ENCODE measurements at regions not wholly inside any gene's neighbourhood (a gene's known extent, or its start where the extent isn't known, plus 50 kb on each side); places are given as distances from the start of the nearest gene placed in this dataset.

DNA sequence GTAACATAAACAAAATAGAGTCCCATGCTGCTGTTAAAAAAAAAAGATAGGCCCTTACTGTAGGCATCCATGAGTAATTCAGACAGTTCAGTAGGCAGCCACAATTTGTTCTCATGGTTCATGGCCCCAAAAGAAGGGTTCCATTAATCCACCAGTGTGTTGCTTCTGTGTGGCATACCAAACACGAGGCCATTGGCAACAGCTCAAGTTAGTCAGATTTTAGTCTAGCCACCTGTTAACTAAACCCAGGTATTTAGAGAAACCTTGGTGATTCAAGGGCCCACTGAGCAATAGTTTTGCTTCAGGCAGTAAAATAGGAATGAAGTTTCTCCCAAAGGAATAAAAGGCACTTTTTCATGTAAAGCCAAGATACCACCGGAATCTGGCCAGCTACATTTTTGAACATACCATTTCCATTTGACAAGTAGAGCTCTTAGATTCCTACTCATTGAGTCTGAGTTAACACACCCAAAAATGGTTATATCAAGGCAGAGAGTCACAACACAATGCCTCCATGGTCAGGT, 80.1 kb upstream of the SRD5A2 start:
- Histone ChIP-seq H3K9me3 (no peaks in the 10 kb centered on the region), H3K27me3 (no peaks in the 10 kb centered on the region), H3K27ac (no peak overlapping the region), H3K4me1 (no peaks in the 10 kb centered on the region), H3K36me3 (no peaks in the 10 kb centered on the region), H3K4me3 (no peak overlapping the region)
- ATAC-seq (no peak), DNase-seq (no peak)
- intact Hi-C loops (cut with DNase I) = no loop called here
- TF ChIP-seq, protein P1, sequence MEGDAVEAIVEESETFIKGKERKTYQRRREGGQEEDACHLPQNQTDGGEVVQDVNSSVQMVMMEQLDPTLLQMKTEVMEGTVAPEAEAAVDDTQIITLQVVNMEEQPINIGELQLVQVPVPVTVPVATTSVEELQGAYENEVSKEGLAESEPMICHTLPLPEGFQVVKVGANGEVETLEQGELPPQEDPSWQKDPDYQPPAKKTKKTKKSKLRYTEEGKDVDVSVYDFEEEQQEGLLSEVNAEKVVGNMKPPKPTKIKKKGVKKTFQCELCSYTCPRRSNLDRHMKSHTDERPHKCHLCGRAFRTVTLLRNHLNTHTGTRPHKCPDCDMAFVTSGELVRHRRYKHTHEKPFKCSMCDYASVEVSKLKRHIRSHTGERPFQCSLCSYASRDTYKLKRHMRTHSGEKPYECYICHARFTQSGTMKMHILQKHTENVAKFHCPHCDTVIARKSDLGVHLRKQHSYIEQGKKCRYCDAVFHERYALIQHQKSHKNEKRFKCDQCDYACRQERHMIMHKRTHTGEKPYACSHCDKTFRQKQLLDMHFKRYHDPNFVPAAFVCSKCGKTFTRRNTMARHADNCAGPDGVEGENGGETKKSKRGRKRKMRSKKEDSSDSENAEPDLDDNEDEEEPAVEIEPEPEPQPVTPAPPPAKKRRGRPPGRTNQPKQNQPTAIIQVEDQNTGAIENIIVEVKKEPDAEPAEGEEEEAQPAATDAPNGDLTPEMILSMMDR (IDR thresholded peaks at IDR 0.05) = no peak

DNA sequence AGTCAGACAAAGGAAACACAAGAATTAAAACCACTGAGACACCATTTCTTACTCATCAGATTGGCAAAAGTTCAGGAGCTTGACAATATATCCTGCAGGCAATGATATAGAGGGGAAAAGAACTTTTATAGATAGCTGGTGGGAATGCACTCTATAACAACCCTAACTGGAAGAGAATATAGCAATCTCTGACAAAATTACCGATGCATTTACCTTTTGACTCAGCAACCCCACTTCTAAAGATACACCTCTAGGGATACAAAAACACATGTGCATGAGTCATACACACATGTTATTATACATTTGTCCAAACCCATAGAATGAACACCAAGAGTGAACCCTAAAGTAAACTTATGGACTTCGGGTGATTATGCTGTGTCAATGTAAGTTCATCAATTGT, 79.4 kb upstream of the SRD5A2 start:
- TF ChIP-seq, protein P1 (IDR thresholded peaks at IDR 0.05) = no peak
- no peaks in the 10 kb centered on the region for H3K27me3 ChIP-seq
- intact Hi-C loops (cut with DNase I) = no loop called here
- DNase-seq (no peak), ATAC-seq (no peak)
- no peaks in the 10 kb centered on the region for H3K9me3 ChIP-seq
- no peaks in the 10 kb centered on the region for H3K36me3 ChIP-seq
- H3K4me3 ChIP-seq = no peak overlapping the region
- H3K27ac ChIP-seq = no peak overlapping the region
- no peaks in the 10 kb centered on the region for H3K4me1 ChIP-seq

DNA sequence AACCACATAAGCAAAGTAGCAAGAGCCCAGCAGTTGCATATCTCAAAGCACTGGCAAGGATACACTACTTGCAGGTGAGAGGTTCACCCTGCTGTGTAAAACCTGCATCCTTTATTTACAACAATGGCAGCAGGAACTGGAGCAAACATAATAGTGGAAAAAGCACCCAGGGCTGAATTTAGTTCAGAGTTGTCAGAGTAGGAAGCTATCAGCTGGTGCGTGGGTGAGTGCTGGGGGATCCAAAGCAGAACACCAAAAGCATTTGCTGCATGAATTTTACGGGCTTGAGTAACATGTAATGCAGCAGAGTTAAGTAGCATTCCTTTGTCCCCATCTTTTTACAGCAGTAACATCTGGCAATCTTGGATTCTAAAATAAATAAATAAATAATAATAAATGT, 73.5 kb upstream of the SRD5A2 start:
- TF ChIP-seq, protein P1 (IDR thresholded peaks at IDR 0.05) = no peak
- Histone ChIP-seq H3K27me3 (no peaks in the 10 kb centered on the region), H3K36me3 (no peaks in the 10 kb centered on the region), H3K4me3 (no peak overlapping the region), H3K4me1 (no peaks in the 10 kb centered on the region), H3K9me3 (no peaks in the 10 kb centered on the region), H3K27ac (no peak overlapping the region)
- intact Hi-C loops (cut with DNase I) = no loop called here
- no peak for ATAC-seq
- no peak for DNase-seq

DNA sequence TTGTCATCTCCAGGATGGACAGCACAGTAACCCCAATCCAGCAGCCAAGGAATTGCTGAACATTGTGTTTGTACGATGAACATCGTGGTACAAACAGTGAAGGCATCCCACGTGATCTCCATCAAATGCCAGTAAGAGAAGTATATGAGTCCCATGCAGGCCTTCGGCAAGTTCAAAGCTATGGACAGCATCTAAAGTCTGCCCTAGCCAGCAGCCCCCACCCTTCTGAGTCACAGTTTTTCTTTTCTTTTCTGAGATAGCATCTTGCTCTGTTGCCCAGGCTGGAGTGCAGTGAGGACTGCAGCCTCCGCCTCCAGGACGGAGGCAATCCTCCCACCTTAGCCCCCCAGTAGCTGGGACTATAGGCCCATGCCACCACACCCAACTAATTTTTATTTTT, 71.0 kb upstream of the SRD5A2 start:
- Histone ChIP-seq H3K4me3 (no peak overlapping the region), H3K36me3 (no peaks in the 10 kb centered on the region), H3K4me1 (no peaks in the 10 kb centered on the region), H3K27me3 (no peaks in the 10 kb centered on the region), H3K27ac (no peak overlapping the region), H3K9me3 (no peaks in the 10 kb centered on the region)
- DNase-seq (no peak), ATAC-seq (no peak)
- intact Hi-C loops (cut with DNase I) = no loop called here
- TF ChIP-seq, protein P1 (IDR thresholded peaks at IDR 0.05) = no peak

DNA sequence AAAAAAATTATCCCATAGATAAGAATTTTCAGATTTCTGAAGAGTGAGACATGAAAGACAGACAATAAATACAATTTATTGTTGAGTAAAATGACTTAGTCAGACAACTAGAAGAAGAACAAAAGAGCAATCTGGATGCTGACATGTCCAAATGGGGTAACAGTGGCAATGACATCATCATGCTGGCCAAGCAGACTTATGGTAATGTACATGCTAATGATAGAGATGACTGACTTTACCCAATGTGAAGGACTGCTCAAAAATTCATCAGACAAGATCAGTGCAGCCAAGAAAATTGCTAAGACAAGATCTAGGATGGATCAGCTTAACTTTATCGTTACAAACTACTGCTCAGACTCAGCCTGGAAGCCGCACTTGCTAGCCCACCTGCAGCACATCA, 70.5 kb upstream of the SRD5A2 start:
- ATAC-seq = no peak

More for the DNA sequence above, 70.5 kb upstream of the SRD5A2 start:
- H3K36me3 ChIP-seq = no peaks in the 10 kb centered on the region
- no peak overlapping the region for H3K4me3 ChIP-seq
- H3K4me1 ChIP-seq = no peaks in the 10 kb centered on the region
- DNase-seq = no peak
- H3K9me3 ChIP-seq = no peaks in the 10 kb centered on the region
- TF ChIP-seq, protein P1 (IDR thresholded peaks at IDR 0.05) = no peak
- intact Hi-C loops (cut with DNase I) = no loop called here
- H3K27me3 ChIP-seq = no peaks in the 10 kb centered on the region
- no peak overlapping the region for H3K27ac ChIP-seq
